Activated CD8-positive, alpha-beta T cell treated with anti-CD3 and anti-CD28 coated beads for 36 hours (primary cell): ENCODE measurements at regions not wholly inside any gene's neighbourhood (a gene's known extent, or its start where the extent isn't known, plus 50 kb on each side); places are given as distances from the start of the nearest gene placed in this dataset.

Source experiments
- ATAC-seq: fragments of 200-7000 bp; cut with Tn5 transposase; one replicate; pipeline ENCODE4 v1.10.0; 2021; ENCODE audit warnings: mild to moderate bottlenecking, moderate library complexity
- CTCF ChIA-PET: fragments of 350-600 bp; sonication (Branson Sonifier 250); formaldehyde crosslinking; loops from one replicate; lab custom pipeline; 2021; ENCODE audit warnings: antibody characterized with exemption; lab: Charles Lee
- POLR2A ChIA-PET: fragments of 350-600 bp; sonication (Branson Sonifier 250); formaldehyde crosslinking; loops from one replicate; lab custom pipeline; 2021; ENCODE audit warnings: antibody characterized with exemption; lab: Charles Lee
- DNase-seq: peaks from one replicate; pipeline ENCODE4 v3.0.0-alpha.2; 2020
- H3K27ac Mint-ChIP-seq: one replicate; pipeline ENCODE4 v1.8.0; 2021; ENCODE audit warnings: mild to moderate bottlenecking, mixed read lengths
- H3K27me3 Mint-ChIP-seq: one replicate; pipeline ENCODE4 v1.8.0; 2021; ENCODE audit warnings: mixed read lengths
- H3K36me3 Mint-ChIP-seq: one replicate; pipeline ENCODE4 v1.8.0; 2021; ENCODE audit warnings: low read depth, mixed read lengths
- H3K4me1 Mint-ChIP-seq: one replicate; pipeline ENCODE4 v1.8.0; 2021; ENCODE audit warnings: low read depth, mixed read lengths
- H3K4me3 Mint-ChIP-seq: one replicate; pipeline ENCODE4 v1.8.0; 2021; ENCODE audit warnings: mild to moderate bottlenecking, moderate library complexity, mixed read lengths
- H3K9me3 Mint-ChIP-seq: one replicate; pipeline ENCODE4 v1.8.0; 2021; ENCODE audit warnings: mixed read lengths
- CTCF ChIP-seq: fragments of 200-600 bp; IDR thresholded peaks from one replicate; pipeline ENCODE4 v1.8.0; 2022; ENCODE audit warnings: antibody characterized with exemption, mild to moderate bottlenecking
- intact Hi-C: fragments of 100-400 bp; cut with micrococcal nuclease; formaldehyde crosslinking; loops from one replicate; pipeline ENCODE4 v1.10.0; 2022

- no peak overlapping the region for H3K4me3 Mint-ChIP-seq
Measured at GRCh38 chr9:82726424-82727276, 336.3 kb downstream of the RASEF start.

GRCh38 chr9:82729141-82729540, 333.8 kb downstream of the RASEF start:
- no peak overlapping the region for H3K27ac Mint-ChIP-seq
- H3K4me1 Mint-ChIP-seq, result no peaks in the 10 kb centered on the region
- H3K36me3 Mint-ChIP-seq, result no peaks in the 10 kb centered on the region
- intact Hi-C loops, result no loop called here
- no peak overlapping the region for H3K4me3 Mint-ChIP-seq
- ChIA-PET POLR2A (no interaction called here), CTCF (no interaction called here)
- DNase-seq (no peak), ATAC-seq (no peak)
- H3K27me3 Mint-ChIP-seq, result no peaks in the 10 kb centered on the region
- no peak for TF ChIP-seq CTCF
- H3K9me3 Mint-ChIP-seq, result no peaks in the 10 kb centered on the region

More at GRCh38 chr9:82726424-82727276, 336.3 kb downstream of the RASEF start:
- DNase-seq (no peak), ATAC-seq (no peak)
- TF ChIP-seq CTCF, result no peak
- Mint-ChIP-seq H3K27ac (no peak overlapping the region), H3K9me3 (no peaks in the 10 kb centered on the region), H3K27me3 (no peaks in the 10 kb centered on the region), H3K4me1 (no peaks in the 10 kb centered on the region), H3K36me3 (no peaks in the 10 kb centered on the region)
- CTCF ChIA-PET, result no interaction called here
- POLR2A ChIA-PET, result no interaction called here
- intact Hi-C loops, result no loop called here

- H3K4me3 Mint-ChIP-seq, result no peak overlapping the region
- intact Hi-C loops, result no loop called here
- CTCF ChIA-PET, result no interaction called here
- H3K36me3 Mint-ChIP-seq, result no peaks in the 10 kb centered on the region
- no peak for TF ChIP-seq CTCF
- ATAC-seq, result no peak
- no peaks in the 10 kb centered on the region for H3K9me3 Mint-ChIP-seq
- no peaks in the 10 kb centered on the region for H3K4me1 Mint-ChIP-seq
- H3K27me3 Mint-ChIP-seq, result no peaks in the 10 kb centered on the region
- DNase-seq, result no peak
- H3K27ac Mint-ChIP-seq, result no peak overlapping the region
- POLR2A ChIA-PET, result no interaction called here
Measured at GRCh38 chr9:82729991-82730589, 332.9 kb downstream of the RASEF start.

- ChIA-PET POLR2A (no interaction called here), CTCF (interaction anchor here (0.6 kb wide), 1 partner anchor 1554 kb away, joined by 3 read pairs; no protein-coding TSS in a partner anchor)
- DNase-seq, result no peak
- TF ChIP-seq CTCF, result no peak
- no peak overlapping the region for H3K27ac Mint-ChIP-seq
- intact Hi-C loops, result no loop called here
- ATAC-seq, result no peak
- H3K4me1 Mint-ChIP-seq, result no peaks in the 10 kb centered on the region
- peaks cover 2% of the 10 kb centered on the region for H3K9me3 Mint-ChIP-seq
- H3K4me3 Mint-ChIP-seq, result no peak overlapping the region
- no peaks in the 10 kb centered on the region for H3K27me3 Mint-ChIP-seq
- H3K36me3 Mint-ChIP-seq, result no peaks in the 10 kb centered on the region
Measured at GRCh38 chr9:82732928-82733327, 330.0 kb downstream of the RASEF start.

GRCh38 chr9:82736126-82736525, 326.8 kb downstream of the RASEF start:
- Mint-ChIP-seq H3K4me1 (no peaks in the 10 kb centered on the region), H3K36me3 (no peaks in the 10 kb centered on the region), H3K4me3 (no peak overlapping the region), H3K27ac (no peak overlapping the region), H3K27me3 (no peaks in the 10 kb centered on the region), H3K9me3 (peaks cover 2% of the 10 kb centered on the region)
- no peak for TF ChIP-seq CTCF
- no peak for DNase-seq
- CTCF ChIA-PET, result no interaction called here
- POLR2A ChIA-PET, result no interaction called here
- intact Hi-C loops, result no loop called here
- ATAC-seq, result no peak
